ENCODE measurements at regions not wholly inside any gene's neighbourhood (a gene's known extent, or its start where the extent isn't known, plus 50 kb on each side); places are given as distances from the start of the nearest gene placed in this dataset.
"Not testable (repeated sequence)": the region's sequence is repeated elsewhere in the genome, so short reads cannot be mapped to it uniquely, and the experiment has no call there.

GRCh38 chr10:6986927-6987326 lies 406.9 kb upstream of the PRKCQ start:
- FAIRE-seq: no peak
- DNase-seq (ENCODE audit: insufficient read length, low spot score): no peak

- DNase-seq (ENCODE audit: insufficient read length, low spot score) (no peak), FAIRE-seq (no peak)
These were observed 405.6 kb upstream of the PRKCQ start for GRCh38 chr10:6985644-6986043.

- FAIRE-seq (no peak), DNase-seq (ENCODE audit: insufficient read length, low spot score) (no peak)
These were observed 404.9 kb upstream of the PRKCQ start for GRCh38 chr10:6984971-6985370.

GRCh38 chr10:6984016-6984415 lies 403.9 kb upstream of the PRKCQ start:
- DNase-seq (ENCODE audit: insufficient read length, low spot score); FAIRE-seq: not testable (repeated sequence)

GRCh38 chr10:6980353-6980752 lies 400.3 kb upstream of the PRKCQ start:
- no peak for DNase-seq (ENCODE audit: insufficient read length, low spot score)
- no peak for FAIRE-seq

- DNase-seq (ENCODE audit: insufficient read length, low spot score) (no peak), FAIRE-seq (no peak)
These were observed 399.3 kb upstream of the PRKCQ start for GRCh38 chr10:6979371-6979770.

- FAIRE-seq: no peak
- no peak for DNase-seq (ENCODE audit: insufficient read length, low spot score)
These were observed 398.1 kb upstream of the PRKCQ start for GRCh38 chr10:6978187-6978627.

GRCh38 chr10:6977398-6978186 lies 397.5 kb upstream of the PRKCQ start:
- FAIRE-seq (no peak), DNase-seq (ENCODE audit: insufficient read length, low spot score) (no peak)

GRCh38 chr10:6973899-6974298 lies 393.8 kb upstream of the PRKCQ start:
- no peak for FAIRE-seq

GRCh38 chr10:6972226-6972625 lies 392.1 kb upstream of the PRKCQ start:
- no peak for DNase-seq (ENCODE audit: insufficient read length, low spot score)
- no peak for FAIRE-seq

More at GRCh38 chr10:6973899-6974298, 393.8 kb upstream of the PRKCQ start:
- no peak for DNase-seq (ENCODE audit: insufficient read length, low spot score)

GRCh38 chr10:6969659-6970058 lies 389.6 kb upstream of the PRKCQ start:
- DNase-seq (ENCODE audit: insufficient read length, low spot score) (no peak), FAIRE-seq (no peak)

GRCh38 chr10:6964543-6964942 lies 384.5 kb upstream of the PRKCQ start:
- no peak for FAIRE-seq
- DNase-seq (ENCODE audit: insufficient read length, low spot score): no peak

- no peak for DNase-seq (ENCODE audit: insufficient read length, low spot score)
These were observed 382.5 kb upstream of the PRKCQ start for GRCh38 chr10:6962576-6962975.

GRCh38 chr10:6958711-6959110 lies 378.6 kb upstream of the PRKCQ start:
- DNase-seq (ENCODE audit: insufficient read length, low spot score): no peak
- FAIRE-seq: no peak

More at GRCh38 chr10:6962576-6962975, 382.5 kb upstream of the PRKCQ start:
- no peak for FAIRE-seq

GRCh38 chr10:6958254-6958653 lies 378.2 kb upstream of the PRKCQ start:
- DNase-seq (ENCODE audit: insufficient read length, low spot score) (no peak), FAIRE-seq (no peak)

- DNase-seq (ENCODE audit: insufficient read length, low spot score) (no peak), FAIRE-seq (no peak)
These were observed 377.8 kb upstream of the PRKCQ start for GRCh38 chr10:6957851-6958250.

GRCh38 chr10:6956562-6956961 lies 376.5 kb upstream of the PRKCQ start:
- DNase-seq (ENCODE audit: insufficient read length, low spot score) (no peak), FAIRE-seq (no peak)

- FAIRE-seq: no peak
- no peak for DNase-seq (ENCODE audit: insufficient read length, low spot score)
These were observed 373.3 kb upstream of the PRKCQ start for GRCh38 chr10:6953271-6953801.

- peak; percentile 23 for FAIRE-seq
- no peak for DNase-seq (ENCODE audit: insufficient read length, low spot score)
These were observed 371.7 kb upstream of the PRKCQ start for GRCh38 chr10:6951732-6952131.

- DNase-seq (ENCODE audit: insufficient read length, low spot score) (no peak), FAIRE-seq (no peak)
These were observed 370.1 kb upstream of the PRKCQ start for GRCh38 chr10:6950133-6950532.

GRCh38 chr10:6944436-6944835 lies 364.4 kb upstream of the PRKCQ start:
- DNase-seq (ENCODE audit: insufficient read length, low spot score) (no peak), FAIRE-seq (no peak)

GRCh38 chr10:6938384-6938783 lies 358.3 kb upstream of the PRKCQ start:
- FAIRE-seq (no peak), DNase-seq (ENCODE audit: insufficient read length, low spot score) (no peak)
